ENCODE measurements at regions not wholly inside any gene's neighbourhood (a gene's known extent, or its start where the extent isn't known, plus 50 kb on each side); places are given as distances from the start of the nearest gene placed in this dataset.
"Not testable (repeated sequence)": the region's sequence is repeated elsewhere in the genome, so short reads cannot be mapped to it uniquely, and the experiment has no call there.

DNA sequence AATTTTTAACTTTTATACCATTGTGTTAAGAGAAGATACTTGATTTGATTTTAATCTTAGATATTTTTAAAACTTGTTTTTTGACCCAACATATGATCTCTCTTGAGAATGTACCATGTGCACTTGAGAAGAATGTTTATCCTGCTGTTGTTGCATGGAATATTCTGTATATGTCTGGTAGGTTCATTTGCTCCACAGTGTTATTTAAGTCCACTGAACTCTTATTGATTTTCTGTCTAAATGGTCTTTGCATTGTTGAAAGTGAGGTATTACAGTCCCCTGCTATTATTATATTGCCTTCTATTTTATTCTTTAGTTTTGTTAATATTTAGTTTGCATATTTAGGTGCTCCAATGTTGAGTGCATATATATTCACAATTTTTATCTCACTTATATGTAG, 397.3 kb upstream of the CCDC179 start:
- no peak for DNase-seq

DNA sequence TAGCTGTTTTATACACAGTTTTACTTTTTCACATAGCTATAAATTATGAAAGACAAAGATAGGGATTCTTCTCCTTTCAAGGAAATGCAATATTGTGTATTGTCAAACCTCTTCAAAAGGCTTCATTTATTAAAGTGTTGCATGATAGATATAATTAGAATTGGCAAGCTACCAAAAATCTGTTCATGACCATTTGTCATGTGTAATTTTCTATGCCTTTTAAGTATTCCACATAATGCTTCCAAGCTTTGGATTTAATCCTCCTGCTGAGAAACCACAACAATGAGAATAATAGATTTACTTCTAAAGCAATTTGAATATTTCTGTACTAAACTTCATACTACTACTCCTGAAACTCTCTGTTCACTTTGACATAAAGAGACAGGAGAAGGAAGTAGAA, 403.2 kb upstream of the CCDC179 start:
- DNase-seq = peak; percentile 14

DNA sequence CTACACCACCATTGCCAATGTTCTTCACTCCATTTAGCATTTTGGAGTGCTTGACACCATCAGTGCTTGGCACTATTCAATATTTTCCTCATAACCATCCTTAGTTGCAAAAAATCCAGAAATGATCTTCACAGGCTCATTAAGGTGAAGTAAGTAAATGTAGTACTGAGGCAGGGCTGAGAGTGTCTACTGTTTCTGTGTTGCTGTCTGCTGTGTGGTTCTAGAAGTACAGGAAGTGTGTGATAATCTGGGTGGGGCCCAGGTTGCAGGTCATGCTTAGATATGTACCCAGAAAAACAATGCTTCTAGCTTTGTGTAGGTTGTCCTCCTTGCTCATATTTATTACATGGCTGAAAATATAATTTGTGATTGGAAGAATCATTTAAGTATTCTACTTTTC, 411.8 kb upstream of the CCDC179 start:
- no peak for DNase-seq

DNA sequence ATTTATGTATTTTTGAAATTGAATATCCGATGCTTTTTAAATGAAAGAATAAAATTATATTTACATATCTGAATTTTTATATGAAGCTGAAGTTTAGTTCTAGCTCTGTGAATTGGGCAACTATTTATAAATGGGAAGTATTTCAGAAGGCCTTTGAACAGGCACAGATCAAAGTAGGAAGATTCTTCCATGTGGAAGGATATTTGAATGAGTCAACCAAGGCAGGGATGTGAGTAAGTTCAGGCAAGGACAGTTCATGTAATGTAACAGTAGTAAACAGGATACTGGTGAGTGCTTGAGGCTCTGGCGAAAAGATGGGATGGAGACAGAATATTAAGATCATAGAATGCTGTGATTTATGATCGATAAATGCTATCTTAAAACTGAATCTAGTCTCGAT, 417.8 kb upstream of the CCDC179 start:
- DNase-seq = no peak

DNA sequence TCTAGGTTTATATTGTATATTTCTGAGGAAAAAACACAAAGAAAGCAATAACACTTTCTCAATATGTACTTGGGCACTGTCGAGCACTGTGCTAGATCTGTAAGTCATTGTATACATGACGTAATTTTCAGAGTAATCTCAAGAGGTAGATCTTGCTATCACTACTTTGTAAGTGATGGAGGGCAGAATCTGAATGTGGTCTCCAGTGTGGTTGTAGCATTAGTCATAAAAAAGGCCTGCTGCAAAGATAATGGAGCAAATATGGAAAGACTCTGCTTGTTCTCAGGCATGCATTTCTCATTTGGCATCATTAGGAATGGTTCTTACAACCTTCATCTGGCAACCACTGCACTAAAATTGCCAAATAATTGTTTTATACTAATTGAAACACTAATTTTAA, 419.8 kb upstream of the CCDC179 start:
- no peak for DNase-seq

DNA sequence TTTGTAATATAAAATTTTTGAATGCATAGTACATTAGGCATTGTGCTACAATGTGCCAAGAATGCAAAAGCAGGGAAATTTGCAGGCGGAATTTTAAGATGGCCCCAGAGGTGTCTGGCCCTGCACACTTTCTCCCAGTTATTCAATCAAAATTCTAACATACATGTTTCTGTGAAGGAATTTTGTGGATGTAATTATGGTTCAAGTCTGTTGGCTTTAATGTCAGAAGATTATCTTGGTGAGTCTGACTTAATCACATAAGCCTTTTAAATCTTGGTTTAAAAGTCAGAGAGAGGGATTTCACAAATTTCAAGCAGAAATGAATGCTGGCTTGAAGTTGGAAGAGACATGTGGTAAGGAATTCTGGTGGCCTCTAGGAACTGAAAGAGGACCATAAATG, 423.4 kb upstream of the CCDC179 start:
- DNase-seq = peak; percentile 55

DNA sequence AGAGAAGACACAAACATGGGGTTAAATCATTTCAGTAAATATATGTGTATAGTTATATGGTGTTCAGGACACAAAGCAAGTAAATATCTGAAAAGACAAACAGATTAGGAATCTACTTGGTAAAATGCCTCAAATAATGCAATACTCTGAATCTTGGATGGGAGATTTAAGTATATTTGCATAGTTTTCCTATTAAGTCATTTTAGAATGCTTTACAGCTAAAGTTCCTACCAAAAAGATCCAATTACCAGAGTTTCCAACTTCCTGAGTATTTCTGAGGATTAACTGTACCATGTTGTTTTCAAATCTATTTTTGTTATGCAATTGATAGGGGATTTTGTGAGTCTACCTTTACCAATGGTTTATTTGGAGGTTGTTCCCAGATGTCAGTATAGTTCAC, 424.4 kb upstream of the CCDC179 start:
- peak; percentile 82 for DNase-seq

DNA sequence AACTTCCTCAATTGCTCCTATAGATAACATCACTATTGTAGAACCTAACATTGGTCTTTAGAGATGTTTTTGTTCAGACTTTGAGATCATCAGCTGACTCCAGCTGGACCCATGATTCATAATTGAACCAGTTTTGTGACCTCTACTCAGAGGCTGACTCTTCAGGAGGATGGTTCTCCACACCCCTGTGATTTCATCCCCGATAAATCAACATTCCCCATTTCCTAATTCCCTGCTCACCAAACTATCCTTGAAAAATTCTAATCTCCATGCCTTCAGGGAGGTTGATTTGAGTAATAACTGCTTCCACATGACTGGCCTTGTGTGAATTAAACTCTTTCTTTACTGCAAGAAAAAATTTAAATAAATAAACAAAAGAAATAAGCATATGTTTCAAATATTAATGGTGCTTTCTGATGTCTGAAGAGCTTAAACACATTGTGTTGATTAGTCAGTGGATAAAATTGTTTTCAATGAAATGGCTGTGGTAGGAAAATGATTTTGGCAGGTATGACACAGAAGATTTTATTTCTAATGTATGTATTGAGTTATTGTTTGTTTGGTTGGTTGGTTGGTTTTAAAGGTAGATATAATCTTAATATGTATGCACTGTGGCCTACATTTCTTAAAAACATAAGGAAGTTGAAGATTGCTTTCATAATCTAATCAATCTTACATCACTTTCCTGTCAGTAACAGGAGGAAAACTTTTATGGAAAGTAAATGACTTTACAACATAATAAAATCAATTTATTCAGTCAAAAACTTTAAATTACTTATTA, 427.9 kb upstream of the CCDC179 start:
- DNase-seq = peak; percentile 86

DNA sequence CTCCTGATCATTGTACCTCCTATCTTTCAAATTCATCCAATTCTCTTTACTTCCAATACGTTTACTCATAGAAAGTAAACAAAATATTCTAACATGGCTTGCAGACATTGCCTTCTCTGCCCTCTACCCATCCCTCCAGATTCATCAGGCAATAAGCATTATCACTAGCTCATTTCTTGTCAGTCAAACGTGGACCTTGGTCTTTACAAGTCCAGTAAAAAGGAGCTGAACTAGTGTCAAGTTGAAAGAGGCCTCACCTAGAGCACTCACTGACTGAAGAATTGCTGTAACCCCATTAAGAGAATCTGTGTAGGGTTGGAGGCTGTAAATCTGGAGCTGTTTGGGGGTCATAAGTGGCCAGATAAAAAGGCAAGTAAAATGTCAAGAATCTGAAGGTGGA, 435.0 kb upstream of the CCDC179 start:
- no peak for DNase-seq

DNA sequence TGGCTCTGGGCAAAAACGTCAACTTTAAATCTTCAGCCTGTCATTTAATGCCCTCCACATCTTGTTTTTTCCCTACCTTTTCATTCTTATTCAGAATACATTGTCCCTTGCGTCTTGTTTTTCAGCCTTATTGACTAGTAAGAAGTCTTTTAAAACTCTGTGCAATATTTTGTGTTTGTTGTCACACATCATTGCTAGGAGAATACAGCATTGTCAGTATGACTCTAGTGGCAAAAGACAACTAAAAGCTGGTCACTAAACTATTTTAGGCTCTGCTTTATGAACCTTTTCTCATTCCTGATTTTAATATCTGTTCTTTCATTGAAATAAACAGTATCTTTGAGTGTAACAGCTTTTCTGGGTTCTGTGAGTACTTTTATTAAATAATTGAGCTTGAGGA, 447.8 kb upstream of the CCDC179 start:
- DNase-seq = no peak

DNA sequence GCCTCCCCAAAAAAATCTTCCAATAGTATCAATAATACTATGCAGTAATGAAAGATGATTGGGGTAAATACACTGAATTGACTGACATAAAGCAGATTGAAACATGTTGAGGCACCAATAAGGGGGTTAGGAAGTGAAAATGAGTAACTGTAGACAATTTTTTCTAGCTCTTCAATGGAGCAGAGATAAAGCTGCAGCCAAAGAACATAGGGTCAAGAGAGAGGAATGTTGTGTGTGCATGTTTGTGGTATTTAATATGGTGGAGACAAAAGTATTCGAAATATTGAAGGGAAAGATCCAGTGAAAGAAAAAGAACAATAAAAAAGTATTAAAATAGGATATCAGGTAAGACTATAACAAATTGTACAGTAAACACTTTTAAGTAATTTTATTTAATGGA, 450.0 kb upstream of the CCDC179 start:
- DNase-seq = no peak

DNA sequence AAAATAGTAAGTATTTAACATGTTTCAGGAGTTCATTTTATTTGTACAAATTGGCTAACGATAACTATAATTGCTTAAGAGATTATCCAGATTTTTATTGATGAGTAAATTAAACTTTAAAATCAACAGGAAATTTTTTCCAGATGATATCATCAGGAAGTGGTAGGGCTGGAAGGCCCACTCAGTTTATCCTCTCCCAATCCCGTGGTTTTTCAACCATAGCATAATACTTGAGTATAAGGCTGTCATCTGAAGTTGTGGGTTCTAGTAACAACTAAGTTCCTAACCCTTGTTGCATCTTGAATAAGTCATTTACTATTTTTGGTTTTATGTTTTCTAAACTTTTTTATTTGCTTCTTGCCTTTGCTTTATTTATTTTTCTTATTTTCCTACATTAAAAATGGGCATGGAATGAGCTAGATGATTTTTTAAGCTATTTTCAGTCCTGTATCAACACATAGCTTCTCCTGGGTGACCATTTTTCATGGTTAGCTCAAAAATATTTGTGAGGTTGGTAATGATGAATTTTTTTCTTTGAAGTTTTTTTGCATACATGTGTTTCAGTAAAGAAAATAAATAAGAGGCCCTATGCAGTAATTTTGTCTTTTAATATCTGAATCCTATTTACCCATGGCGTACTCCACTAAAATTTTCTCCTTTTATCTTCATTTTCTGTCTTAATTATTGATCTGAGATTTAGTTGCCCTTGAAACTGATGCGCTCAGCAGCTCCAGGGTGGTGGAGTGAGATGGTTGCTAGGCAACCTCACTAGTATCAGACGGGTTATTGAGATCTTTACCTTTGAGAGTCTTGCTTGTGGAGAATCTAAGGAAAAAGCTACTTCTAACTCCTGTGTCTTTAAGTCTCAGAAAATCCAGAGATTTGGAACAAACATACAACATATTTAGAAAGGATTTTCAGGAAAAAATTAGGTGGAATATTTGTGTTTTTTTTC, 452.0 kb upstream of the CCDC179 start:
- DNase-seq = no peak

DNA sequence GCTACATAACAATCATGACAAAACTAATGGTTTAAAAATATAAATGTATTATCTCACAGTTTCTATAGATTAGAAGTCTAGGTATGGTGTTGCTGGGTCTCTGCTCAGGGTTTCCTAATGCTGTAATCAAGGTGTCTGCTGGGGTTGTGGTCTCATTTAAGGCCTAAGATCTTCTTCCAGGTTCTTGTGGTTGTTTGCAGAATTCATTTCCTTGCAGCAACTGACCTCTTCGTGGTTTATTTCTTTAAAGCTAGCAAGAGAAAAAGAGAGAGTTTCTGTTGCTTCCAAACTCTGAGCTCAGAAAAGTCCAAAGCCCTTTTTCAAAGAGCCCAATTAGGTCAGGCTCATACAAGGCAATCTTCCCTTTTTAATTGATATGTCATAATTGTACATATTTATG, 452.7 kb upstream of the CCDC179 start:
- no peak for DNase-seq

DNA sequence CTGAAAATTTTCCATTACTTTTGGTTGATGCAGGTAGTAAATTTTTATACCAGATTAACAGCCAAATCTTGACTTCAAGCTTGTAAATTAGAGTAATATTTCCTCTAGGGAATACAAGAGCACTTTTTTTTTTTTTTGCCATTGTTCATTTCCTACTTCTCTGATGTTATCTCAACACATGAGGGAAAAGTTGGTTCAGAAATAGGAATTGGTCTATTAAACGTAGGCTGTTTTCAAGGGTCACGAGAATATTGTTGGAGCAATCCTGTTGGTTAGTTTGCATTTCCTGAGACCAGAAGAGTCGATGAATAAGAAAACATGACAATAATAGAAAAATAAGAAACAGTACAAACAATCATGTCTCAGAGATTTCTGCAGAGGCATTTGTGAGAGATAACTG, 453.9 kb upstream of the CCDC179 start:
- no peak for DNase-seq

DNA sequence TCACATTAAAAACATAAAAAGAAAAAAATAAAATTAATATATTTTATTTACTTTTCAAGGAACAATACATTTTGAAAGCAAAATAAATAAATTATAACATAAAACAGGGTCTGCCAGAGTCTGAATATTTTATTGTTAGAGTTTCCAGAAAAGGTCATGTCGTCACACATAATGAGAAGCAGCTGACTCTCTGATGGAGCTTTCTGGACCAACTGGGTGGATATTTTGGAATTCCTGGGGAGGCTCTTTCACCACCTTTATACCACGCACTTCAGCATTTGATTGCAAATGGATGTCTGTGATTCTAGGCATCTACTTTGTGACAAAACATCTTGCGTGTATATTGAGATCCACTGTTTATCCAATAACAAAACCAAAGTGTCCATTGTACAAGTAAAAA, 455.0 kb upstream of the CCDC179 start:
- DNase-seq = no peak

DNA sequence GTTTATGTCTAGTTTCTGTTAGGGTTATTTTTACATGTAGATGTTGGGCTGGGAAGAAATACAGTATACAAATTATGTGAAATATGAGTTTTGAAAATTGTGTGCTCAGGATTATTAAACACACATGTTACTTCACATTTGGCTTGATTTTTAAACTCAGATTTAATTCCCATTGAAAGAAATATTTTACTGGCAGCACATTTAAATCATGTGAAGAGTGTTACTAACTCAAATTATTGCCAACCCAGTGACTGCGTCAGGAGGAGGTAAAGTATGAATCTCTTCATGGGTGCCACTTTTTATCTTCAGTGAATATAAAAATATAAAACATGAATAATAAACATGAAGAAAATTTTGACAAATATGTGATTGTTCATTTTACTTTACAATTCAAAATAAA, 457.5 kb upstream of the CCDC179 start:
- peak; percentile 20 for DNase-seq

DNA sequence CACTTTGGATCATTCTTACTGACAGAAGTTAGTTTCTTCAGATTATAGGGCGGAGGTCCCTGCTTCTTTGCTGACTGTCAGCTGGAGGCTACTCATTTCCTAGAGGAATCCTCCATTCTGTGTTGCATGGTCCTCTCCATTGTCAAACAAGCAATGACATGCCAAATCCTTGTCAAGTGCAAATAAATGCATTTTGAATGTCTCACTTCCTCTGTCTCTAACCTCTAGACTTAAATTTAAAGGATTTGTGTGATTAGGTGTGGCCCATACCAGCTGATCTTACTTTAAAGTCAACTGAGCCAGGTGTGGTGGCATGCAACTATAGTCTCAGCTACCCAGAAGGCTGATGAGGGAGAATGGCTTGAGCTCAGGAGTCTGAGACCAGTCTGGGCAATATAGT, 458.4 kb upstream of the CCDC179 start:
- no peak for DNase-seq

DNA sequence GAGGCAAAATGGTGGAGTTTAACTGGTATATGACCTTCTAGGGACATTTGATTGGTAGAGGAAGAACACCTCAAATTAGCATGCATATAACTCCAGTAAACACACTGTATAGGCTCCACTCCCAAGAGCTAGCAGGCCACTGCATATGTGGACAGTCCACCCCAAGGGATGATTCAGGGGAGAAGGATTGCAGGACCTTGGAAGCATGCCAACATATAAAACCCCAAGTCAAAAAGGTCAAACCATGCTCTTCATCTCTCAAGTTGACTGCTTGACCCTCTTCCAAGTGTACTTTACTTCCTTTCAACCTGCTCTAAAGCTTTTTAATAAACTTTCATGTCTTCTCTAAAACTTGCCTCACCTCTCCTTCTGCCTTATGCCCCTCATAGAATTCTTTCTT, 459.9 kb upstream of the CCDC179 start:
- DNase-seq = no peak

DNA sequence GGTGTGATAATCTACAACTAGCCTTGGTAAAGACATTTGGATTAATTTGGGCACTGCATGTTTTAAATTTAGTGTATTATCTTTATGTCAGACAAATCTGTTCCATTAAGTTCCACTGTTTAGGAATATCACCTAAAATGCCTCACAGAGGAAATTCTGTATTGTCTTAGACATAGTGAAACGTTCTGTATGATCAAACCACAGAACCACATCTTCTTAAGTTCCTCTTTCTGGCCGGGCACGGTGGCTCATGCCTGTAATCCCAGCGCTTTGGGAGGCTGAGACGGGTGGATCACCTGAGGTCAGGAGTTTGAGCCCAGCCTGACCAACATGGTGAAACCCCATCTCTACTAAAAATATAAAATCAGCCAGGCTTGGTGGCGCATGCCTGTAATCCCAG, 475.3 kb upstream of the CCDC179 start:
- DNase-seq = not testable (repeated sequence)

DNA sequence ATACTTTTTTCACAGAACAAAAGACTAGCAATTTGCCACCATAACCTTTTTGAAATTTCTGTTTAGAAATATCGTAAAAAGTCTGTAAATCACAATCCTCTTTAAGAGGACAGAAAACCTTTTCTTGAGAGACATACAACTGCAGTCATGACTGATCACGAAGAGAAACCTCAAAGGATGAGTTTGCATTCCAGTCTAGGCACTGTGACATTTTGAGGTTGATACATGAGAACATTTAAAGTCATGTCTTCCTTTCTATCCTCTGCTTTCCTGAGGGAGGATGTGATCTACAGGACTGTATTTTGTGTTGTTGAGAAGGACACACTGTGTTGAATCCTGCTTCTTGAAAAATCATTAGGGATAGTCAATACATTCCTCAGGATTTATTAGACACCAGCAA, 476.7 kb upstream of the CCDC179 start:
- no peak for DNase-seq

DNA sequence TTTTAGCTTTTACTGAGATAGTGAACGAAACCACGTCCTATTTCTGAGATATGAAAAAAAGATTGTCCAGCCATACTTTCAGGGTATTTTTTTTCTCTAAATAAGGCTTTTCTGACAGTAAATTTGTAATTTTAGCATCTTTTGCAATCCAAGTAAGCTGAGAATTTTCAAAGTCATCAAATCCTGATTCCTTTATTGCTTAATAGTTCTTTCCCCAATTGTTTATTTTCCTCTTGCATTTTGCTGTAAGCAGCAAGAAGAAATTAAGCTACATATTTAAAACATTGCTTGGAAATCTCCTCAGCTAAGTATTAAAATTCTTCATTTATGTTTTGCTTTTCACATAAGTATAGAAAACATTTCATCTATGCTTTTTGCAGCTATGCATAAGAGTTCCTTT, 493.3 kb upstream of the CCDC179 start:
- no peak for DNase-seq

DNA sequence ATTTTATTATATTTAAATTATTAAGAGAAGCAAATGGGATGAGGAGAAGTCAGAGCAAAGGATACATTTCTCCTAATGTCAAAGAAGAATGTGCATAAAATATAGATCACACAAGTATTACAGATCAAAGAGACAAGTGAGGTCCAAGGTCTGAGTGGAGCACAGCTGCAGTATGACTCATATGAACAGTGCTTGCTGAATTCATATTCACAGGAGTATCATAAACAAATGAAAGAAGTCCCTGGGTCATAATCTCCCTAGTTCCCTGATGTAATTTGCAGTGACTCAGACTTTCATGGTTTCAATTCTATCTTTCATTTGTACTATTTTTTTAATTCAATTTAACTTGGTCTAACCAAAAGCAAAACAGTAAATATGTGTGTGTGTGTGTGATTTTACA, 499.0 kb upstream of the CCDC179 start:
- peak; percentile 26 for DNase-seq

DNA sequence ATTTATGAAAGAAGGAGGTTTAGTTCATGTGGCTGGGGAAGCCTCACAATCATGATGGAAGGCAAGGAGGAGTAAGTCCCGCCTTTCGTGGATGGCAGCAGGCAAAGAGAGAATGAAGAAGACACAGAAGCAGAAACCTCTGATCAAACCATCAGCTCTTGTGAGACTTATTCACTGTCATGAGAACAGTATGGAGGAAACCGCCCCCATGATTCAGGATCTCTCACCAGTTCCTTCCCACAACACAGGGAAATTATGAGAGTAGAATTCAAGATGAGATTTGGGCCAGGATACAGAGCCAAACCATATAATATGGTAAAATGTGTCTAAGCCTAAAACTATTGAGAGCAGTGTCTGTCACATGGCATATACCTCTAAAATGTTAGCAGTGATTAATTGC, 503.8 kb upstream of the CCDC179 start:
- DNase-seq = no peak
